ENCODE measurements at regions not wholly inside any gene's neighbourhood (a gene's known extent, or its start where the extent isn't known, plus 50 kb on each side); places are given as distances from the start of the nearest gene placed in this dataset.

GRCh38 chr11:19597876-19598275 is 114.8 kb upstream of the NAV2 start:
- TF ChIP-seq CTCF (IDR thresholded peaks at IDR 0.05), result no peak
- no peak for TF ChIP-seq POLR2A (IDR thresholded peaks at IDR 0.05)

All from breast epithelium (tissue), 3 donors.